22Rv1 (cell line): ENCODE measurements at regions not wholly inside any gene's neighbourhood (a gene's known extent, or its start where the extent isn't known, plus 50 kb on each side); places are given as distances from the start of the nearest gene placed in this dataset.

ENCODE experiments used
- H3K27ac ChIP-seq: fragments of 450-650 bp; 2 replicates; pipeline ENCODE4 v1.5.1; 2017
- ZFX ChIP-seq: fragments of 450-650 bp; IDR thresholded peaks from 2 replicates; pipeline ENCODE4 v1.6.1; 2017; ENCODE audit warnings: antibody characterized with exemption, borderline replicate concordance
- TF ChIP-seq, protein P1 (sequence below): fragments of 450-650 bp; IDR thresholded peaks from 2 replicates; pipeline ENCODE4 v1.5.1; 2017; ENCODE audit warnings: mild to moderate bottlenecking

DNA sequence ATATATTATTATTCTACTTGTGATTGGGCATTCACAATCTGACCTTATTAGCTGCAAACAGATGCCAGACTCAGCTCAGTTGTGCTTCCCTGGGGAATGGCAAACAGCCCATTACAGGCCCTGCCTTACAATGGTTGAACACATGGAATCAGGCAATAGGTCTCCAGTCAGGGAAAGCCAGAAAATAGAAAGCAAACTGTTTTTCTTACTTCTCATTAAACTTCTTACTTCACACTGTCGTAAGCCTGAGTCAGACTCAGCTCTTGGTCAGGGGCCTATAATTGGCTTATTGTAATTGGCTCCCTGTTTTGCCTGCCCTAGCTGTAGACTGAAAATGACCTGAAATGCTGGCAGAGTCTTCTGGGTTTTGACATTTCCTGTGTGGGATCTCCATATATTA, 77.0 kb upstream of the CA10 start:
- no peak for TF ChIP-seq ZFX
- TF ChIP-seq, protein P1, sequence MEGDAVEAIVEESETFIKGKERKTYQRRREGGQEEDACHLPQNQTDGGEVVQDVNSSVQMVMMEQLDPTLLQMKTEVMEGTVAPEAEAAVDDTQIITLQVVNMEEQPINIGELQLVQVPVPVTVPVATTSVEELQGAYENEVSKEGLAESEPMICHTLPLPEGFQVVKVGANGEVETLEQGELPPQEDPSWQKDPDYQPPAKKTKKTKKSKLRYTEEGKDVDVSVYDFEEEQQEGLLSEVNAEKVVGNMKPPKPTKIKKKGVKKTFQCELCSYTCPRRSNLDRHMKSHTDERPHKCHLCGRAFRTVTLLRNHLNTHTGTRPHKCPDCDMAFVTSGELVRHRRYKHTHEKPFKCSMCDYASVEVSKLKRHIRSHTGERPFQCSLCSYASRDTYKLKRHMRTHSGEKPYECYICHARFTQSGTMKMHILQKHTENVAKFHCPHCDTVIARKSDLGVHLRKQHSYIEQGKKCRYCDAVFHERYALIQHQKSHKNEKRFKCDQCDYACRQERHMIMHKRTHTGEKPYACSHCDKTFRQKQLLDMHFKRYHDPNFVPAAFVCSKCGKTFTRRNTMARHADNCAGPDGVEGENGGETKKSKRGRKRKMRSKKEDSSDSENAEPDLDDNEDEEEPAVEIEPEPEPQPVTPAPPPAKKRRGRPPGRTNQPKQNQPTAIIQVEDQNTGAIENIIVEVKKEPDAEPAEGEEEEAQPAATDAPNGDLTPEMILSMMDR = no peak
- H3K27ac ChIP-seq = no peak overlapping the region

DNA sequence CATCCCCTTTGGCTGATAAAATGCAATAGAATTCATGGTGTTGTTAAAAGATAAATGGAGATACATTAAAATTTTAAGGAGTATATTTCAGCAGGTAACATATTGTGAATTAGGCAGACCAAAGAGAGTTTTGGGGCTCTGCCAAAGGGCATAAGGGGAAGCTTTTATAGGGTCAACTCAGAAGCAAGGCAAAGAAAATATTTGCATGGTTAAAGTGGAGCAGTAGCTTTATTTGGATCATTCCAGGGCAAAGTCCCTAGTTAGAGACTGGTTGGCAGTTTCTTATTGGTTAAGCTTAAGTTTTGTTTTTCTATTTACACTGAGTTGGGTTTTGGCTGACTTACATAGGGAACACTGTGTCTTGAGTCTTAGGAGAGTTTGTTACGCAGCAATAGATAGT, 75.1 kb upstream of the CA10 start:
- peak overlapping the region; percentile 66 for H3K27ac ChIP-seq
- TF ChIP-seq, protein P1 = no peak
- no peak for TF ChIP-seq ZFX

DNA sequence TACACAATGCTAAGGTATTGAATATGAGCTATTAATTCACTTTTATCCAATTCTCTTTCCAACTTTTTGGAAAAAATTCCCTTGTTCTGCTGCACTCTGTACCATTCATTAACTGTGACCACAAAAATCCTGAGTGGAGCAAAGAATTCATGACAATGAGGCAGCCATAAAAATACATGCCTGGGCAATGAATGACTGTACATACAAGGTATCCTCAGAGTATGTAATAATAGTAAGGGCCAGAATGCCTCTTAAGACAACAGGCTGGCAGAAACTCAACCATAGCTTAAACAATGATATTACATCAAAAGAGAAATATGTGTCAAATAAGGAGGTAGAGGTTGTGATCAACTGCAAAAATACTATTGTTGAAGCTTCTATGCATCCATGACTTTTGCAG, 74.7 kb upstream of the CA10 start:
- TF ChIP-seq, protein P1 = no peak
- no peak for TF ChIP-seq ZFX
- H3K27ac ChIP-seq = peak overlapping the region; percentile 66

DNA sequence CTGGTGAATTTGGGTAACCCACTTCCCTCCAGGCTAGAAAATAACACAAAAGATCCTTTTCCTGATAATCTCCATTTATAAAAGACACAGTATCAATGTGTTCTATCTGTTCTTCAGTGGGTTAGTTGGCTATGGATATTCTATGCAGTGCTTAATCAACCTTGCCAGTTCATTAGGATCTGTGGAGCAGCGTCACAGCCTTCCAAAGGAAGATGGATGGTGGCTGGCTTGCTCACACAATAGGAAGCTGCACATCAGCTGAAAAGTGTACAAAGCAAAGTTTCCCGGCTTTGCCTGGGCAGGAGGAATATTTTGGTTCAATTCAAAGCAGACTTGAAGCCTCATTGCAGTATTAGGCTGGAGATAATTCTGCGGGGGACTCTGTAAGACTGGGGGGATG, 70.3 kb upstream of the CA10 start:
- no peak overlapping the region for H3K27ac ChIP-seq
- no peak for TF ChIP-seq ZFX
- TF ChIP-seq, protein P1 = no peak

DNA sequence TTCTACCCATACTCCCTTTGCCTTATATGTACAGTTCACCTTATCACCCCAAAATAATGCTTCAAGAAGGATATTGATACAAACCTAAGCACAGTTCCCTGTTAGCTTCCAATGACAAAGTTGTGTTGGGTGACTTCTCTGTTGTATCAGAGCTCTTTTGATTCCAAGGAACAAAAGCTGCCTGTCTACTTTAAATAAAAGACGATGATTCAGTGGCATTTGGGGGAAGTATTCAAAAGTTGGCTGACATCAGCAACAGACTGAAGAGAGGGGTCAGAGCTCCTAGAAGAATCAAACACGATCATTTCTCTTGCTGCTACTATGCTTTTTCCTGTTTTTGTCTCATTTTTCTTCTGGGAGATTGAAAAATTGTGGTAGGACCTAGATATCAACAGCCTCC, 69.4 kb upstream of the CA10 start:
- TF ChIP-seq, protein P1 = no peak
- no peak for TF ChIP-seq ZFX
- H3K27ac ChIP-seq = no peak overlapping the region

DNA sequence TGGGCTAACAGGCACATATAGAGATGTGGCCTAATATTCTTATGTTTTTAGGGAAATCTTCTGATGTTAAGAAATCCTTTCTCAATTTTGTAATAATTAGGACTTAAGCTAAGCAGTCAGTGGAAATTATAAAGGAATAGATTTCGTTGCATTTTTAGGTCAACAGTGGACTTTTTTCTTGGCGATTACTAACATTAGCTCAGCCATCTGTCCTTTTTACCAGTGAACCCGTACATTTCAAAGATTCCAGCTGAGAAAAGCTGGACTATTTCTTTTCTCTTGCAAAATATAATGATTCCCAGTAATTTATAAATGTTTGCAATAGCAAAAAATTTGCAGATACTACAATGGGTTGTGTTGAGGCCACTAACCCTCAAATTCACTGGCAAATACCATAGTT, 54.9 kb upstream of the CA10 start:
- no peak overlapping the region for H3K27ac ChIP-seq
- TF ChIP-seq, protein P1 = no peak
- TF ChIP-seq ZFX = no peak

DNA sequence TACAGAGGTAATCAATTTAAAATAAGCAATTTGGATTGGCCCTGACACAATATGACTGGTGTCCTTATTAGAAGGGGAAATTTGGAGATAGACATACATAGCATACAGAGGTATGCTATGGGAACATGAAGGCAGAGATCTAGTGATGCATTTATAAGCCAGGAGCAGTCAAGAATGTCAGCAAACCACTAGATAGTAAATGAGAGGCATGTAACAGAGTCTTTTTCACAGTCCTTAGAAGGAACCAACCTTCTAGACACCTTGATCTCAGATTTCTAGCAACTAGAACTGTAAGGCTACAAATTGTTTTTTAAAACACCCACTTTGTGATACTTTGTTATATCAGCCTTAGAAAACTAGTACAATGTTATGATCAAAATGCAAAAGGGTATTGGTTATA, 54.3 kb upstream of the CA10 start:
- H3K27ac ChIP-seq = no peak overlapping the region
- TF ChIP-seq, protein P1 = no peak
- TF ChIP-seq ZFX = no peak
